Activated B cell treated with CpG ODN at 0.5 μM for 24 hours (primary cell): ENCODE measurements at regions not wholly inside any gene's neighbourhood (a gene's known extent, or its start where the extent isn't known, plus 50 kb on each side); places are given as distances from the start of the nearest gene placed in this dataset.

Source experiments
- ATAC-seq: fragments of 200-7000 bp; cut with Tn5 transposase; one replicate; pipeline ENCODE4 v1.10.0; 2021; ENCODE audit warnings: low read depth, mild to moderate bottlenecking, moderate library complexity
- CTCF ChIA-PET: fragments of 350-600 bp; sonication (Branson Sonifier 250); formaldehyde crosslinking; loops from one replicate; lab custom pipeline; 2021; ENCODE audit warnings: antibody characterized with exemption; lab: Charles Lee
- POLR2A ChIA-PET: fragments of 350-600 bp; sonication (Branson Sonifier 250); formaldehyde crosslinking; loops from one replicate; lab custom pipeline; 2021; ENCODE audit warnings: antibody characterized with exemption; lab: Charles Lee
- DNase-seq: peaks from one replicate; pipeline ENCODE4 v3.0.0; 2022
- H3K27ac Mint-ChIP-seq: one replicate; pipeline ENCODE4 v1.8.0; 2020; ENCODE audit warnings: mixed read lengths
- H3K27me3 Mint-ChIP-seq: one replicate; pipeline ENCODE4 v1.8.0; 2021; ENCODE audit warnings: mixed read lengths
- H3K36me3 Mint-ChIP-seq: one replicate; pipeline ENCODE4 v1.8.0; 2021; ENCODE audit warnings: low read depth, mixed read lengths
- H3K4me1 Mint-ChIP-seq: one replicate; pipeline ENCODE4 v1.8.0; 2021; ENCODE audit warnings: mixed read lengths
- H3K4me3 Mint-ChIP-seq: one replicate; pipeline ENCODE4 v1.8.0; 2020; ENCODE audit warnings: mild to moderate bottlenecking, mixed read lengths
- H3K9me3 Mint-ChIP-seq: one replicate; pipeline ENCODE4 v1.8.0; 2020; ENCODE audit warnings: mixed read lengths
- intact Hi-C: fragments of 100-400 bp; cut with micrococcal nuclease; formaldehyde crosslinking; loops from one replicate; pipeline ENCODE4 v1.15.1; 2024
- TF ChIP-seq, protein P1 (sequence below): fragments of 200-600 bp; IDR thresholded peaks from one replicate; pipeline ENCODE4 v1.8.0; 2022; ENCODE audit warnings: antibody characterized with exemption, mild to moderate bottlenecking

DNA sequence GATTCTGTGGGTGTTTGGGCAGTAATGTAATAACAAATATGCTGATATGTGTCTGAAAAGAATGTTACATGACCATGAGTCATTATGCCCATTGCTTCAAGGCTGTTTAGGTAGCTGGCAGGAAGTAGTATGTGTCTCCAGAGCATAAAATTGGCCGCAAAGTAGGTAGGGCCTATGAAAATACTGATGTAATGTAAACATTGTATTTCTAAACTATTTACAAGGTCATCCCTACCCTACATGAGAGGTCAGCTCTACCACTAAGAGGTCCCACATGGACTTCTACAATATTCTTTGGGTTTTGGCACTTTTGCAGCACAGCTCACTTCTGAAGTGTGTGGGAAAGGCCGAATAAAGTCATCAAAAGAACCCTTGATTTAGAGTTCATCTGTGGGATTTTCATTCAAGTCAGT lies 301.9 kb downstream of the AHR start:
- H3K27ac Mint-ChIP-seq, result no peak overlapping the region
- no peaks in the 10 kb centered on the region for H3K27me3 Mint-ChIP-seq
- peaks cover 7% of the 10 kb centered on the region for H3K9me3 Mint-ChIP-seq
- ChIA-PET CTCF (no interaction called here), POLR2A (no interaction called here)
- TF ChIP-seq, protein P1, sequence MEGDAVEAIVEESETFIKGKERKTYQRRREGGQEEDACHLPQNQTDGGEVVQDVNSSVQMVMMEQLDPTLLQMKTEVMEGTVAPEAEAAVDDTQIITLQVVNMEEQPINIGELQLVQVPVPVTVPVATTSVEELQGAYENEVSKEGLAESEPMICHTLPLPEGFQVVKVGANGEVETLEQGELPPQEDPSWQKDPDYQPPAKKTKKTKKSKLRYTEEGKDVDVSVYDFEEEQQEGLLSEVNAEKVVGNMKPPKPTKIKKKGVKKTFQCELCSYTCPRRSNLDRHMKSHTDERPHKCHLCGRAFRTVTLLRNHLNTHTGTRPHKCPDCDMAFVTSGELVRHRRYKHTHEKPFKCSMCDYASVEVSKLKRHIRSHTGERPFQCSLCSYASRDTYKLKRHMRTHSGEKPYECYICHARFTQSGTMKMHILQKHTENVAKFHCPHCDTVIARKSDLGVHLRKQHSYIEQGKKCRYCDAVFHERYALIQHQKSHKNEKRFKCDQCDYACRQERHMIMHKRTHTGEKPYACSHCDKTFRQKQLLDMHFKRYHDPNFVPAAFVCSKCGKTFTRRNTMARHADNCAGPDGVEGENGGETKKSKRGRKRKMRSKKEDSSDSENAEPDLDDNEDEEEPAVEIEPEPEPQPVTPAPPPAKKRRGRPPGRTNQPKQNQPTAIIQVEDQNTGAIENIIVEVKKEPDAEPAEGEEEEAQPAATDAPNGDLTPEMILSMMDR, result no peak
- no peaks in the 10 kb centered on the region for H3K4me1 Mint-ChIP-seq
- DNase-seq (no peak), ATAC-seq (no peak)
- no peak overlapping the region for H3K4me3 Mint-ChIP-seq
- intact Hi-C loops, result no loop called here
- H3K36me3 Mint-ChIP-seq, result no peaks in the 10 kb centered on the region

DNA sequence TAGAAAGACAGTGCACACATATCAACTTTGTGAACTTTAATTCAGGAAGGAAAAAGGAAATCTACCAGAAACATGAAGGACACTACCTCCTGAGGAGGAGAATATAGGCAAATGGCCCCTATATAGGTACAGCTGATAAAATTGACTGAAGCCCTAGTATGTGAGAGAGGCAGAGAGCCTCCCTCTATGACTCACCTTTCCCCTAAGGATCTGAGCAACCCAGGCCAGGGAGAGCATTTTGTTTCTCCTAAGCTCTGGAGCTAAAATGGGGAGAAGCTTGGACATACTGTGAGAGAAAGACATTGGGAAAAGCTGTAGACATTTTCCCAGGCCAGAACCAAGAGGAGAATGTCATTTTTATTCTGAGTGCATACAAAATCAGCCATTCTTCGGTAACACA lies 303.5 kb downstream of the AHR start:
- Mint-ChIP-seq H3K9me3 (peaks cover 7% of the 10 kb centered on the region), H3K27me3 (no peaks in the 10 kb centered on the region), H3K36me3 (no peaks in the 10 kb centered on the region), H3K4me3 (no peak overlapping the region), H3K4me1 (no peaks in the 10 kb centered on the region), H3K27ac (no peak overlapping the region)
- intact Hi-C loops, result no loop called here
- no peak for DNase-seq
- ChIA-PET CTCF (no interaction called here), POLR2A (no interaction called here)
- TF ChIP-seq, protein P1, result no peak
- no peak for ATAC-seq

DNA sequence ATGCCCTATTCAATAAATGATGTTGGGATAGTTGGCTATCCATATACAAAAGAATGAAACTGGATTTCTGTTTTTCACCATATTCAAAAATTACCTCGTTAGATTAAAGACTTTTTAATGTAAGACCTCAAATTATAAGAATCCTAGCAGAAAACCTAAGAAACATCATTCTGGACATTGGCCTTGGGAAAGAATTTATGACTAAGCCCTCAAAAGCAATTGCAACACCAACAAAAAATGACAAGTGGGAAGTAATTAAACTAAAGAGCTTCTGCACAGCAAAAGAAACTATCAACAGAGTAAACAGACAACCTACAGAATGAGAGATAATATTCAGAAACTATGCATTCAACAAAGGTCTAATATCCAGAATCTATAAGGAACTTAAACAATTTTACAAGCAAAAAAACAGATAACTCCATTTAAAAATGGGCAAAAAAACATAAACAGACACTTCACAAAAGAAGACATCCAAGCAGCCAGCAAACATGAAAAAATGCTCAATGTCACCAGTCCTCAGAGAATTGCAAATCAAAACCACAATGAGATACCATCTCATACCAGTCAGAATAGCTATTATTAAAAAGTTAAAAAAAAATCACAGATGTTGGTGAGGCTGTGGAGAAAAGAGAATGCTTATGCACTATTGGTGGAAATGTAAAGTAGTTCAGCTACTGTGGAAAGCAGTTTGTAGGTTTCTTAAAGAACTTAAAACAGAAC lies 309.8 kb downstream of the AHR start:
- Mint-ChIP-seq H3K4me3 (no peak overlapping the region), H3K4me1 (no peaks in the 10 kb centered on the region), H3K9me3 (peaks cover 7% of the 10 kb centered on the region), H3K27me3 (no peaks in the 10 kb centered on the region), H3K27ac (no peak overlapping the region), H3K36me3 (no peaks in the 10 kb centered on the region)
- TF ChIP-seq, protein P1, result no peak
- intact Hi-C loops, result no loop called here
- DNase-seq, result no peak
- ChIA-PET POLR2A (no interaction called here), CTCF (no interaction called here)
- no peak for ATAC-seq

DNA sequence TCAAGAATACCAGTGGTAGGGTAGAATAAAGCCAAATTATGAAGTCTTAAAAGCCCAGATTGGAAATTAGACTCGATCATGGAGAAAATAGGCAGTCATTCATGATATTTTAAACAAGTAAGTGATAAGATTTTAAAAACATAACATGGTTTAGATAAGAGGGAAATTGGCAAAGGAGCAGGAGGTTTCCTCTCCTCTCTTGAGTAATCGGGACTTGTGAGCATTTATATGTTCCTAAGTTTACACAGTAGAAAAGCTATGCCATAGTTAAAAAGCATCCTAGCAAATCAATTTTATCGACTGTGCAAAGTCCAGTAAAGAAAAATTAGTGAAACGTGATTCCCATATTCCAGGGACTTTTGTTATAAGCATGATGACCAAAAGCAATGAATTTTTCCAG lies 313.2 kb downstream of the AHR start:
- H3K4me1 Mint-ChIP-seq, result no peaks in the 10 kb centered on the region
- H3K36me3 Mint-ChIP-seq, result no peaks in the 10 kb centered on the region
- no peak overlapping the region for H3K4me3 Mint-ChIP-seq
- peaks cover 2% of the 10 kb centered on the region for H3K9me3 Mint-ChIP-seq
- no peak for ATAC-seq
- H3K27me3 Mint-ChIP-seq, result no peaks in the 10 kb centered on the region
- ChIA-PET CTCF (no interaction called here), POLR2A (no interaction called here)
- TF ChIP-seq, protein P1, result no peak
- DNase-seq, result no peak
- intact Hi-C loops, result no loop called here
- H3K27ac Mint-ChIP-seq, result no peak overlapping the region

DNA sequence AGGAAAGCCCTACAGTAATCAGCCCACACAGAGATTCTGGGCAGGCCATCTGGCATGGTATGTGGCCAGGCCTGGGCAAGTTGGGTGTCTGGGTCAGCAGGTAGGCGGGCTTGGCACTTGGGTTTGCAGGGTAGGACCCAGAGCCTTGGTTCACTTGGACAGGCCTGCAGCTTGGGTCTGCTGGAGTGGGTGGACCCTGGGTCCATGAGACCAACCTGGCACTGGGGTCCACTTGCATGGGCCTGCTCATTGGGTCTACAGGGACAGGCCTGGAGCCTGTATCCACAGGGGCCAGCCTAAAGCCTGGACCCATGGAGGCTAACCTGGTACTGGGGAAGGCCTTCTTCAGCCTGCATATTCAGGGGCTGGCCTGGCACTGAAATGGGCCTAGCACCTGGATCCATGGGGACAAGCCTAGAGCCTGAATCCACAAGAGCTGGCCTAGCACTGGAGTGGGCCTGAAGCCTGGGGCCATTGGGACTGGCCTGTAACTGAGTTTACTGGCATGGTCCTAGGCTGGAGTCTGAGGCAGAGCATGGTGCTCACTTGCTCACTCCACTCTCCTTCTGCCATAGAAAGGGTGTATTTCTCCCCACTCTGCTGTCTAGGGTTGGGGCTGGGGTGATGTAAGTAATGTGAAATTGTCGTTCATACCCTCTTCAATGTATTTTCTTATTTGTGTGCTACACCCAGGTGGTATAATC lies 315.0 kb downstream of the AHR start:
- intact Hi-C loops, result no loop called here
- Mint-ChIP-seq H3K27ac (no peak overlapping the region), H3K4me1 (no peaks in the 10 kb centered on the region), H3K9me3 (peaks cover 2% of the 10 kb centered on the region), H3K4me3 (no peak overlapping the region), H3K36me3 (no peaks in the 10 kb centered on the region), H3K27me3 (no peaks in the 10 kb centered on the region)
- ChIA-PET CTCF (no interaction called here), POLR2A (no interaction called here)
- ATAC-seq (no peak), DNase-seq (no peak)
- TF ChIP-seq, protein P1, result no peak
